ENCODE measurements at regions not wholly inside any gene's neighbourhood (a gene's known extent, or its start where the extent isn't known, plus 50 kb on each side); places are given as distances from the start of the nearest gene placed in this dataset.

DNA sequence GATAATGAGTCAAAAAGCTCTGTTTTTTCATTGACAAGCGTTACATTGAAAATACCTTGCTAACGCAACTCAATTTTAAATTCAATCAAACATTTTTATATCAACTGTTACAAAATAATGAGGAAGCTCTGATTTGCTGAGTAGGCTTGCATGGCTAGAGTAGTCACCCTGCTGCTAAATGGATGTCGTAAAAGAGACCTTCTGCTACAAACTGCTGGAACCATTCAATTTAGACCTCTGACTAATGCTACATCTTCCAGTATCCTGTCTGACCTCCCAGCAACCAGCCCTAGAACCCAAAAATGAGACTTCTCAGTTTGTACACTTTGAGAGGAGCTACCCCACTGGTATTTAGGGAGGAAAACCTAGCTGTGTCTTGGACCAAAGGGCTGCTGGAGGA lies 84.0 kb upstream of the ELMO1 start:
- TF ChIP-seq EZH2 (IDR thresholded peaks at IDR 0.05; ENCODE audit: borderline replicate concordance, low read depth, low read length, poor library complexity, severe bottlenecking) (no peak), CTCF (conservative IDR thresholded peaks at IDR 0.05; ENCODE audit: low read depth, low read length) (no peak)
